ENCODE measurements at regions not wholly inside any gene's neighbourhood (a gene's known extent, or its start where the extent isn't known, plus 50 kb on each side); places are given as distances from the start of the nearest gene placed in this dataset.

DNA sequence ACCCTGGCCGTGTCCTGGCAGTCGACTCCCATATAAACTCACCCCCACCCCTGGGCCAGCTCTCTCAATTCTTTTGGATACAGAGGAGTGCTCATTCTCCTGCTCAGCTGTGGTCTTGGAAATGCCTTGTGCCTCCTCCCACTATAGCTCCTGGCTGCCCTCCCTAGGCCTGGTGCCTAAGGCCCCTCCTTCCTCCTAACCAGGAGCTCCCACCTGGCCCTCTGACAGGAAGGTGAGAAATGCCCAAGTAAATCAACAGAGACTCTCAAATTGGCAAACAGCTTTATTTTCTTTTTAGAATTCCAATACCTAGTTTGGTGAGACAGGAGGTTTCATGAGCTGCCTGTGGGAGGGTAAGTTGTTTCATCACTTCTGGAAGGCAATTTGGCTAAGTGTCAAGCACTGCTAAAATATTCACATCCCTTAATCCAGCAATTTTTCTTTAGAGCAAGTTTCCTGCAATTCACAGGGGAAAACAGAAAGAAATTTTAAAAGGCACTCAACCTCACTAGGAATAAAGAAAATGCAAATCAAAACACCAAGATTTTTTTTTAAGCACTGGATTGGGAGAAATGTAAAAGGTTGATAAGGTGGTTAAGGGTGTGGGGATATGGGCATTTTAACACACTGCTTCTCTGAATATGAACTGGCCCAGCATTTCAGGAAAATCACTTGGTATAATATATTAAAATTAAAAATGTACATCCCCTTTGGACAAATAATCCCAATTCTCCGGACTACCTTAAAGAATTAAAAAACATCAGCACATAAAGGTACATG is 209.7 kb upstream of the ARHGAP20 start:
- TF ChIP-seq, protein P1, sequence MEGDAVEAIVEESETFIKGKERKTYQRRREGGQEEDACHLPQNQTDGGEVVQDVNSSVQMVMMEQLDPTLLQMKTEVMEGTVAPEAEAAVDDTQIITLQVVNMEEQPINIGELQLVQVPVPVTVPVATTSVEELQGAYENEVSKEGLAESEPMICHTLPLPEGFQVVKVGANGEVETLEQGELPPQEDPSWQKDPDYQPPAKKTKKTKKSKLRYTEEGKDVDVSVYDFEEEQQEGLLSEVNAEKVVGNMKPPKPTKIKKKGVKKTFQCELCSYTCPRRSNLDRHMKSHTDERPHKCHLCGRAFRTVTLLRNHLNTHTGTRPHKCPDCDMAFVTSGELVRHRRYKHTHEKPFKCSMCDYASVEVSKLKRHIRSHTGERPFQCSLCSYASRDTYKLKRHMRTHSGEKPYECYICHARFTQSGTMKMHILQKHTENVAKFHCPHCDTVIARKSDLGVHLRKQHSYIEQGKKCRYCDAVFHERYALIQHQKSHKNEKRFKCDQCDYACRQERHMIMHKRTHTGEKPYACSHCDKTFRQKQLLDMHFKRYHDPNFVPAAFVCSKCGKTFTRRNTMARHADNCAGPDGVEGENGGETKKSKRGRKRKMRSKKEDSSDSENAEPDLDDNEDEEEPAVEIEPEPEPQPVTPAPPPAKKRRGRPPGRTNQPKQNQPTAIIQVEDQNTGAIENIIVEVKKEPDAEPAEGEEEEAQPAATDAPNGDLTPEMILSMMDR (IDR thresholded peaks at IDR 0.05 in 4 of 5, conservative IDR thresholded peaks at IDR 0.05 in 1 of 5): no peak
- no peak for TF ChIP-seq POLR2A (IDR thresholded peaks at IDR 0.05)
